Fibroblast of mammary gland (primary cell): ENCODE measurements at regions not wholly inside any gene's neighbourhood (a gene's known extent, or its start where the extent isn't known, plus 50 kb on each side); places are given as distances from the start of the nearest gene placed in this dataset.
"Not testable (repeated sequence)": the region's sequence is repeated elsewhere in the genome, so short reads cannot be mapped to it uniquely, and the experiment has no call there.

Source experiments
- DNase-seq: peaks from one replicate; pipeline ENCODE4 v3.0.0-alpha.2; 2010; ENCODE audit warnings: low read depth
- H3K4me3 ChIP-seq: 2 replicates; pipeline ENCODE4 v1.5.1; 2011; ENCODE audit warnings: low read depth, mild to moderate bottlenecking, low read length, moderate library complexity; ENCODE audit not compliant: control insufficient read depth
- CTCF ChIP-seq: conservative IDR thresholded peaks from 2 replicates; pipeline ENCODE4 v1.5.1; 2011; ENCODE audit warnings: low read depth, low read length, inconsistent platforms; ENCODE audit not compliant: control insufficient read depth, insufficient read depth

DNA sequence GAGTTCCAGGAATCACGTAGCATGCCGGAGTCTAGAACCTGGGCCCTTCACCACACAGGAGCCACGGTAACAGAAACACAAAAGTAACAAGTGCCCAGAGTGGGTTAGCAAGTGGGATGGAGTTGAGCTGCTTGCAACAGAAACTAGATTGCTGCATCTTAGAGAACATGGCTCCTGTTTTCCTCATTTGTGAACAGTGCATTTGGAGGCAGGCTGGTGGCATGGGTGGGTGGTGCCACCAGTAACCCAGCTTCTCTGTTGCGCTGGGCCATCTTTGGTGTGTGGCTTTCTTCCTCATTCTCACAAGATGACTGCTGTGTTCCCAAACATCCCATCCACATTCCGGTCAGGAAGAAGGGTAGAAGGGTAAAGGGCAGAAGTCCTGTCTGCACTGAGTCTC, 95.5 kb downstream of the KATNIP start:
- no peak for TF ChIP-seq CTCF
- no peak overlapping the region for H3K4me3 ChIP-seq
- no peak for DNase-seq

DNA sequence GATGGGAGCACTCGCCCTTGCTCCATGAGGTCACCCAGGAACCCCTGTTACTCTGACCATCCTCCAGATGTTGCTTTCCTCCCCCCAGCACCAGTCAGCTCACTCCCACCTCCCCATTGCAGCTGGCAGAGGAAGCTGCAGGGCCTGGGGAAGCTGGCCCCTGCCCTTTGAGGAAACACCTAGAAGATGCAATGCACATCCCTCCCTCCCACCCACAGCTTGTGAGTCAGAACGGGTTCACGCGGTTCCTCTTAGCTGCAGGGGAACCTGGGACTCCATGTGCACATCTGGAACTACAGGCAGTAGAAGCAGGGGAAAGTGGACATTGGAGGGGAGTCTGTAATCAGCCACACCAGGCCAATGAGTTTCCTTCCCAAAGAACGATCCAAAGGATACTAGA, 96.9 kb downstream of the KATNIP start:
- TF ChIP-seq CTCF, result no peak
- DNase-seq, result peak; percentile 60
- H3K4me3 ChIP-seq, result no peak overlapping the region

DNA sequence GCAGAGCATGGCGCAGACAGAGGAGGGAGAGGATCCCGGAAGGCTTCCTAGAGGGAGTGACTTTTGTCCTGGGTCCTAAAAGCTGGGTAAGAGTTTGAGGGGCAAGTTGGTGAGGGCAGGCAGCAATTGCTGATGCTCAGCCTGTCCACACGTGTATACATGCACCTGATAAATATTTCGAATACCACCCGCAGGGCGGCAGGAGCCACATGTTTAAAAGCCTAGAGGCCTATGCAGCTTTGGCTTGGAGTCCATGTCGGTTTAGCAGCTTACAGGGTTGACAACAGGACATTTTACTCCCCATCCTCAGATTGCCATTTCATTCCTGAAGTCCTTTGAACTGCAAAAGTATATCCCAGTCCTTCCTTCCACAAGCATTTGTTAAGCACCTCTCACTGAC, 99.1 kb downstream of the KATNIP start:
- TF ChIP-seq CTCF, result no peak
- DNase-seq, result no peak
- H3K4me3 ChIP-seq, result no peak overlapping the region

DNA sequence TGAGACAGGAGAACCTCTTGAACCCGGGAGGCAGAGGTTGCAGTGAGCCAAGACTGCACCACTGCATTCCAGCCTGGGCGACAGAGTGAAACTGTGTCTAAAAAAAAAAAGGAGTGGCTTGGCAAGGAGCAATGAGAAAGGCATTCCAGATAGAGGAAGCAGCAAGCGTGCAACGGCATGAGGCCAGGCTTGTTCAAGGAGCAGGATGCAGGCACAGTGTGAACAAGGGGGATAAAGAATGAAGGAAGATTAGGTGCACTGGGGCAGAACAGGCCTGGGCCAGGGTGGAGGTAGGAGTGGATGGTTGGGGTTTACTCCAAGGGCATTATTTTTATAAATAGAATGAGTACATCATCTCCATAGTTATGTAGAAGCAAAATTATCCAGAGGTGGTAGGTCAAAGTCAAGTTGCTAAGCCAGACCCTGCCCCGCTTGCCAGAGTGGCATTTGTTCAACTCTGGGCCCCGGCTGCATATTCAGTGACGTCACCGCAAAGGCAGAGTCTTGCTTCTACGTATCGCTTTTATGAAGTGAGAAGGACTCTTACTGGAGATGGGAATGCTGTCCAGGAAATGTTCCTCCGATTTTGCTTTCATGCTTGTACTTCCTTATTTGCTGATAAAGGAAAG, 100.2 kb downstream of the KATNIP start:
- TF ChIP-seq CTCF, result no peak
- DNase-seq, result no peak

DNA sequence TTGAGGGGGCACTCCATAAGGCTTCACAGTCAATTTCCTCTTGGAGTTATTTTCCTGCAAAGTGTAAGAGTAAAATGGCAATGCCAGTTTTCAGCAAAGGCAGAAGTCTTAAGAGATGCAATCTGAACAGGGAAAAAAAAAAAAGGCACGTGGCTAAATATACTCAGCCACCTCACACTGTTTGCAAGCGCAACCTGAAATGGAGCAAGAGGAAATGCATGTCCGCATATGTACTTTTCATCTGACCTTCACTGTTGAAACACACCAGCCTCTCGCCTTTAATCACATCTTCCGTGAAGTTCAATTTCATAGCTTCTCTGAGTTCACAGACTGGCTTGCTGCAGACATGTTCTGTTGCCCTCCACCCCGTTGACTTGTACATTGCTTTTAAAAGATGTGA, 101.4 kb downstream of the KATNIP start:
- TF ChIP-seq CTCF, result no peak
- DNase-seq, result no peak
- no peak overlapping the region for H3K4me3 ChIP-seq

More for the DNA sequence above, 100.2 kb downstream of the KATNIP start:
- no peak overlapping the region for H3K4me3 ChIP-seq

DNA sequence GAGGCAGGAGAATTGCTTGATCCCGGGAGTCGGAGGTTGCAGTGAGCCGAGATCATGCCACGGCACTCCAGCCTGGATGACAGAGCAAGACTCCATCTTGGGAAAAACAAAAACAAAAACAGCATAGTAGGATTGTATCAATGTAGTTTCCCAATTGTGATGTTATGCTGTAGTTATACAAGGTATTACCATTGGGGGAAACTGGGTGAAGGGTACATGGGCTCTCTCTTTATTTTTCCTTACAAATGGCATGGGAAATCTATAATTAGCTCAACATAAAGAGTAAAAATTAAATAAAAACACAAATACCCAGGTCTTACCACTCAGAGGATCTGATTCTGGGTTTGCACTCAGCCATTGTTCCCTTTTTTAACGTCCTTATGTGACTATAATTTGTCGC, 107.9 kb downstream of the KATNIP start:
- no peak for DNase-seq
- TF ChIP-seq CTCF, result no peak
- no peak overlapping the region for H3K4me3 ChIP-seq

DNA sequence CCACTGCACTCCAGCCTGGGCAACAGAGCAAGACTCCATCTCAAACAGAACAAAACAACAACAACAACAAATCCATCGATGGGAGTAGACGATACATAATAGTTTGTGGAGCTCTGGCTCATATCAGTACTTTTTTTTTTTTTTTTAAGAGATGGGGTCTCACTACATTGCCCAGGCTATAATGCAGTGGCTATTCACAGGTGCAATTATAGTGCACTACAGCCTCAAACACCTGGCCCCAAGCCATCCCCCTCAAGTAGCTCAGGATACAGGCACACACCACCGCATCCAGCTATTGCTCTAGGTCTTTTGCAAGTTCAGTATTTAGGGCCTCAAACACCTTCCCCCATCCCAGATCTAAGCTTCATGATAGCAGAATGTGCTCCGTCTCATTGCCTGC, 110.6 kb downstream of the KATNIP start:
- DNase-seq, result no peak
- no peak overlapping the region for H3K4me3 ChIP-seq
- no peak for TF ChIP-seq CTCF

- not testable (repeated sequence) for DNase-seq, H3K4me3 ChIP-seq
These were observed 113.3 kb downstream of the KATNIP start for GRCh38 chr16:27663235-27663634.
